Esophagus muscularis mucosa (tissue), 4 donors: ENCODE measurements at regions not wholly inside any gene's neighbourhood (a gene's known extent, or its start where the extent isn't known, plus 50 kb on each side); places are given as distances from the start of the nearest gene placed in this dataset.

ENCODE experiments used
- DNase-seq: peaks from one replicate; pipeline ENCODE4 v3.0.0-alpha.2; 2017; ENCODE audit errors: extremely low spot score
- H3K27ac ChIP-seq, 4 donors: fragments of 200-600 bp; sonication (generic); replicated peaks in 1 of 4; 1 replicate in 3 of 4; 2 replicates in 1 of 4; pipeline ENCODE4 v1.5.1; 2016 to 2019; ENCODE audit warnings: mild to moderate bottlenecking in 1 of 4
- H3K27me3 ChIP-seq, 4 donors: fragments of 200-600 bp; sonication (generic); one replicate each; pipeline versions ENCODE4 v1.5.1 to v1.6.0; 2016 to 2019
- H3K36me3 ChIP-seq, 4 donors: fragments of 200-600 bp; sonication (generic); one replicate each; pipeline ENCODE4 v1.5.1; 2016 to 2019
- H3K4me1 ChIP-seq, 4 donors: fragments of 200-600 bp; sonication (generic); one replicate each; pipeline ENCODE4 v1.5.1; 2016 to 2019
- H3K4me3 ChIP-seq, 4 donors: fragments of 200-600 bp; sonication (generic); 1 replicate in 2 of 4; 2 replicates in 2 of 4; pipeline ENCODE4 v1.5.1; 2016 to 2019; ENCODE audit warnings: mild to moderate bottlenecking in 4 of 4, moderate library complexity in 1 of 4
- H3K9me3 ChIP-seq, 4 donors: fragments of 200-600 bp; sonication (generic); 1 replicate in 3 of 4; 2 replicates in 1 of 4; pipeline ENCODE4 v1.5.1; 2016 to 2019
- CTCF ChIP-seq, 3 experiments: fragments of 200-600 bp in 2 of 3; fragments of 450-650 bp in 1 of 3; sonication (generic) in 2 of 3; IDR thresholded peaks; one replicate each; pipeline ENCODE4 v1.5.1; 2017 to 2019; ENCODE audit warnings: antibody characterized with exemption in 3 of 3, mild to moderate bottlenecking in 2 of 3, moderate library complexity in 1 of 3
- EP300 ChIP-seq: sonication (generic); formaldehyde crosslinking; IDR thresholded peaks from one replicate; pipeline ENCODE4 v1.6.1; 2017; ENCODE audit warnings: antibody characterized with exemption
- POLR2A ChIP-seq: fragments of 450-650 bp; IDR thresholded peaks from one replicate; pipeline ENCODE4 v1.6.1; 2017; ENCODE audit warnings: antibody characterized with exemption, moderate library complexity, mild to moderate bottlenecking, low read depth
- POLR2AphosphoS5 ChIP-seq, 2 donors: sonication (generic); formaldehyde crosslinking; IDR thresholded peaks; one replicate each; pipeline ENCODE4 v1.6.1; 2017; ENCODE audit warnings: antibody characterized with exemption in 2 of 2
- WGBS: methylation state at CpG from one replicate; pipeline ENCODE4 v1.1.5; 2018; 5-methylcytosine and 5-hydroxymethylcytosine counted together
- intact Hi-C: fragments of 100-400 bp; cut with DNase I; formaldehyde crosslinking; loops from one replicate; pipeline ENCODE4 v1.15.1; 2023

GRCh38 chr5:169531631-169532030 lies 51.9 kb upstream of the SPDL1 start:
- WGBS, result 86% methylated on average over 4 of the region's 4 CpGs
- no peaks in the 10 kb centered on the region for H3K27me3 ChIP-seq
- no peak overlapping the region for H3K27ac ChIP-seq
- H3K9me3 ChIP-seq, result no peaks in the 10 kb centered on the region
- DNase-seq, result no peak
- intact Hi-C loops, result no loop called here
- TF ChIP-seq POLR2AphosphoS5 (IDR thresholded peaks at IDR 0.05), result no peak
- TF ChIP-seq EP300, result no peak
- TF ChIP-seq POLR2A, result no peak
- TF ChIP-seq CTCF (IDR thresholded peaks at IDR 0.05), result no peak
- H3K36me3 ChIP-seq, result no peaks in the 10 kb centered on the region
- H3K4me3 ChIP-seq, result no peak overlapping the region
- peaks cover 0 to 6% (median 0%) of the 10 kb centered on the region in 4 donors for H3K4me1 ChIP-seq

- no peak for TF ChIP-seq EP300
- no peak for TF ChIP-seq POLR2A
- peak in 1 of 2 donors; percentile 14 for TF ChIP-seq POLR2AphosphoS5 (IDR thresholded peaks at IDR 0.05)
- no peak for TF ChIP-seq CTCF (IDR thresholded peaks at IDR 0.05)
- H3K27ac ChIP-seq, result no peak overlapping the region
- no peaks in the 10 kb centered on the region for H3K9me3 ChIP-seq
- H3K27me3 ChIP-seq, result no peaks in the 10 kb centered on the region
- intact Hi-C loops, result no loop called here
- H3K36me3 ChIP-seq, result no peaks in the 10 kb centered on the region
- H3K4me3 ChIP-seq, result no peak overlapping the region
- no peaks in the 10 kb centered on the region for H3K4me1 ChIP-seq
- no peak for DNase-seq
Measured at GRCh38 chr5:169527863-169528262, 55.7 kb upstream of the SPDL1 start.

- H3K4me1 ChIP-seq, result no peaks in the 10 kb centered on the region
- H3K27ac ChIP-seq, result no peak overlapping the region
- no peaks in the 10 kb centered on the region for H3K36me3 ChIP-seq
- H3K27me3 ChIP-seq, result no peaks in the 10 kb centered on the region
- intact Hi-C loops, result no loop called here
- H3K4me3 ChIP-seq, result no peak overlapping the region
- DNase-seq, result no peak
- no peak for TF ChIP-seq EP300
- TF ChIP-seq POLR2AphosphoS5 (IDR thresholded peaks at IDR 0.05), result no peak
- TF ChIP-seq CTCF (IDR thresholded peaks at IDR 0.05), result no peak
- no peak for TF ChIP-seq POLR2A
- no peaks in the 10 kb centered on the region for H3K9me3 ChIP-seq
- WGBS, result 67% methylated on average over 2 of the region's 2 CpGs
Measured at GRCh38 chr5:169527066-169527465, 56.5 kb upstream of the SPDL1 start.

- Histone ChIP-seq H3K36me3 (no peaks in the 10 kb centered on the region), H3K27ac (no peak overlapping the region), H3K9me3 (peaks cover 0 to 4% (median 2%) of the 10 kb centered on the region in 4 donors), H3K27me3 (no peaks in the 10 kb centered on the region), H3K4me1 (peaks cover 0 to 6% (median 2%) of the 10 kb centered on the region in 4 donors), H3K4me3 (no peak overlapping the region)
- intact Hi-C loops, result no loop called here
- 92% methylated on average over 3 of the region's 3 CpGs for WGBS
- TF ChIP-seq EP300 (no peak), POLR2A (no peak), CTCF (IDR thresholded peaks at IDR 0.05) (no peak), POLR2AphosphoS5 (IDR thresholded peaks at IDR 0.05) (no peak)
- no peak for DNase-seq
Measured at GRCh38 chr5:169522851-169523250, 60.7 kb upstream of the SPDL1 start.

- TF ChIP-seq POLR2AphosphoS5 (IDR thresholded peaks at IDR 0.05) (no peak), EP300 (no peak), POLR2A (no peak), CTCF (IDR thresholded peaks at IDR 0.05) (no peak)
- Histone ChIP-seq H3K27ac (no peak overlapping the region), H3K9me3 (peaks cover 0 to 4% (median 2%) of the 10 kb centered on the region in 4 donors), H3K36me3 (no peaks in the 10 kb centered on the region), H3K27me3 (no peaks in the 10 kb centered on the region), H3K4me1 (peaks cover 0 to 6% (median 2%) of the 10 kb centered on the region in 4 donors), H3K4me3 (no peak overlapping the region)
- intact Hi-C loops, result no loop called here
- DNase-seq, result no peak
- WGBS, result 28% methylated on average over 7 of the region's 7 CpGs
Measured at GRCh38 chr5:169521366-169521983, 62.1 kb upstream of the SPDL1 start.
